ENCODE measurements at regions not wholly inside any gene's neighbourhood (a gene's known extent, or its start where the extent isn't known, plus 50 kb on each side); places are given as distances from the start of the nearest gene placed in this dataset.

DNA sequence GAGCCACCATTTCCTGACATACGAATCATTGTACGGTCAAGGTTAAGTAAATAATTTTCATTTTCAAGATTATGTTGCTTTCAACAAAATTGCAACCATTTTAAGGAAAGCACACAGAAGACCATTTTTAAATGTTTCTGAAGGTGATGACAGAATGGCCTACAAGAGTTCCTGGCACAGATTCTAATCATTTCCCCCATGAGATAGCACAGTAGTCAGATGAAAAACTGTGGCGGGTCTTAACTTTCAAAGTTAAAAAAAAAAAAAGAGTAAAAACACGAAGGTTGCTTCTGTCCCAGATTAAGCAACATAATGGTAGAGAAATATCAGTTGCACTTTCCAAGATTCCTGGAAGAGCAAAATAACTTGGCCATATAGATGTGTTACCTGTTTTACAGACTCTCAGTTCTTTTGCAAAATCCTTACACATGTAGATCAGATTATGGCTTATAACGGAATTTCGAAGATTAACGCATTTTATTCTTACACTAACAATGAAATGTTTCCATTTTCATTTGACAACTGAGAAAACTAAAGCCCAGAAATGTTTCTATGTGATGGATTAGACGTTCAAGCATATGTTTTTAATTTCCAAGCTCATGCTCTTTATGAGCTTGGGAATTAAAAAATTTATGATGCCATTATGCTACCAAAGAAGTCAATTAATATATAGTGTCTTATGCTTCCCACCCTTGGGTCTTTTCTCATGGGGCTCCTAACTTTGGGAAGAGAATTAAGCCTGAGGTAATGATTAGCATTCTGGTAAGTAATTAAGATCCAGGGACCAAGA is 335.1 kb upstream of the CLNK start:
- Histone ChIP-seq H3K4me1 (ENCODE audit: control insufficient read depth in 1 of 2, insufficient read depth in 2 of 2, low read length in 2 of 2) (no peaks in the 10 kb centered on the region), H3K27me3 (ENCODE audit: insufficient read depth, low read length) (no peaks in the 10 kb centered on the region), H3K36me3 (ENCODE audit: control insufficient read depth in 1 of 2, insufficient read depth in 2 of 2, low read length in 2 of 2) (no peaks in the 10 kb centered on the region), H3K9me2 (ENCODE audit: insufficient read depth) (no peaks in the 10 kb centered on the region), H3K9me3 (ENCODE audit: control insufficient read depth in 1 of 2, insufficient read depth in 1 of 2, low read depth in 1 of 2, low read length in 2 of 2) (no peaks in the 10 kb centered on the region), H3K9ac (ENCODE audit: low read length) (no peak overlapping the region), H4K20me1 (ENCODE audit: insufficient read depth) (no peaks in the 10 kb centered on the region), H3K4me2 (ENCODE audit: low read length) (no peak overlapping the region), H3K79me2 (ENCODE audit: insufficient read depth, low read length) (no peaks in the 10 kb centered on the region), H3K27ac (ENCODE audit: low read depth, low read length) (no peak overlapping the region), H2AFZ (ENCODE audit: low read depth, low read length, poor library complexity, severe bottlenecking) (no peak overlapping the region), H3K4me3 (replicated peaks in 1 of 2; ENCODE audit: low read depth in 1 of 2, low read length in 2 of 2) (no peak overlapping the region)
- ATAC-seq (no peak), DNase-seq (ENCODE audit: low read depth, low spot score) (no peak)
- TF ChIP-seq EZH2 (IDR thresholded peaks at IDR 0.05) (no peak), ZFX (IDR thresholded peaks at IDR 0.05) (no peak), FOSL1 (IDR thresholded peaks at IDR 0.05; ENCODE audit: low read depth) (no peak), CEBPB (IDR thresholded peaks at IDR 0.05; ENCODE audit: low read depth) (no peak), RAD21 (IDR thresholded peaks at IDR 0.05; ENCODE audit: low read depth) (no peak), EZH2phosphoT487 (IDR thresholded peaks at IDR 0.05; ENCODE audit: borderline replicate concordance) (no peak), JUND (IDR thresholded peaks at IDR 0.05) (no peak), SIN3A (IDR thresholded peaks at IDR 0.05; ENCODE audit: low read depth) (no peak), SRF (IDR thresholded peaks at IDR 0.05; ENCODE audit: low read depth) (no peak), POLR2AphosphoS5 (IDR thresholded peaks at IDR 0.05; ENCODE audit: low read depth, low read length) (no peak), ELF1 (IDR thresholded peaks at IDR 0.05; ENCODE audit: borderline replicate concordance, low read depth) (no peak), EGR1 (IDR thresholded peaks at IDR 0.05; ENCODE audit: low read depth) (no peak)
- TF ChIP-seq, protein P1, sequence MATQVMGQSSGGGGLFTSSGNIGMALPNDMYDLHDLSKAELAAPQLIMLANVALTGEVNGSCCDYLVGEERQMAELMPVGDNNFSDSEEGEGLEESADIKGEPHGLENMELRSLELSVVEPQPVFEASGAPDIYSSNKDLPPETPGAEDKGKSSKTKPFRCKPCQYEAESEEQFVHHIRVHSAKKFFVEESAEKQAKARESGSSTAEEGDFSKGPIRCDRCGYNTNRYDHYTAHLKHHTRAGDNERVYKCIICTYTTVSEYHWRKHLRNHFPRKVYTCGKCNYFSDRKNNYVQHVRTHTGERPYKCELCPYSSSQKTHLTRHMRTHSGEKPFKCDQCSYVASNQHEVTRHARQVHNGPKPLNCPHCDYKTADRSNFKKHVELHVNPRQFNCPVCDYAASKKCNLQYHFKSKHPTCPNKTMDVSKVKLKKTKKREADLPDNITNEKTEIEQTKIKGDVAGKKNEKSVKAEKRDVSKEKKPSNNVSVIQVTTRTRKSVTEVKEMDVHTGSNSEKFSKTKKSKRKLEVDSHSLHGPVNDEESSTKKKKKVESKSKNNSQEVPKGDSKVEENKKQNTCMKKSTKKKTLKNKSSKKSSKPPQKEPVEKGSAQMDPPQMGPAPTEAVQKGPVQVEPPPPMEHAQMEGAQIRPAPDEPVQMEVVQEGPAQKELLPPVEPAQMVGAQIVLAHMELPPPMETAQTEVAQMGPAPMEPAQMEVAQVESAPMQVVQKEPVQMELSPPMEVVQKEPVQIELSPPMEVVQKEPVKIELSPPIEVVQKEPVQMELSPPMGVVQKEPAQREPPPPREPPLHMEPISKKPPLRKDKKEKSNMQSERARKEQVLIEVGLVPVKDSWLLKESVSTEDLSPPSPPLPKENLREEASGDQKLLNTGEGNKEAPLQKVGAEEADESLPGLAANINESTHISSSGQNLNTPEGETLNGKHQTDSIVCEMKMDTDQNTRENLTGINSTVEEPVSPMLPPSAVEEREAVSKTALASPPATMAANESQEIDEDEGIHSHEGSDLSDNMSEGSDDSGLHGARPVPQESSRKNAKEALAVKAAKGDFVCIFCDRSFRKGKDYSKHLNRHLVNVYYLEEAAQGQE (IDR thresholded peaks at IDR 0.05; ENCODE audit: low read depth) = no peak
- TF ChIP-seq, protein P2, sequence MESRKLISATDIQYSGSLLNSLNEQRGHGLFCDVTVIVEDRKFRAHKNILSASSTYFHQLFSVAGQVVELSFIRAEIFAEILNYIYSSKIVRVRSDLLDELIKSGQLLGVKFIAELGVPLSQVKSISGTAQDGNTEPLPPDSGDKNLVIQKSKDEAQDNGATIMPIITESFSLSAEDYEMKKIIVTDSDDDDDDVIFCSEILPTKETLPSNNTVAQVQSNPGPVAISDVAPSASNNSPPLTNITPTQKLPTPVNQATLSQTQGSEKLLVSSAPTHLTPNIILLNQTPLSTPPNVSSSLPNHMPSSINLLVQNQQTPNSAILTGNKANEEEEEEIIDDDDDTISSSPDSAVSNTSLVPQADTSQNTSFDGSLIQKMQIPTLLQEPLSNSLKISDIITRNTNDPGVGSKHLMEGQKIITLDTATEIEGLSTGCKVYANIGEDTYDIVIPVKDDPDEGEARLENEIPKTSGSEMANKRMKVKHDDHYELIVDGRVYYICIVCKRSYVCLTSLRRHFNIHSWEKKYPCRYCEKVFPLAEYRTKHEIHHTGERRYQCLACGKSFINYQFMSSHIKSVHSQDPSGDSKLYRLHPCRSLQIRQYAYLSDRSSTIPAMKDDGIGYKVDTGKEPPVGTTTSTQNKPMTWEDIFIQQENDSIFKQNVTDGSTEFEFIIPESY (IDR thresholded peaks at IDR 0.05; ENCODE audit: extremely low read depth, insufficient replicate concordance, low read length) = no peak
- TF ChIP-seq, protein P3, sequence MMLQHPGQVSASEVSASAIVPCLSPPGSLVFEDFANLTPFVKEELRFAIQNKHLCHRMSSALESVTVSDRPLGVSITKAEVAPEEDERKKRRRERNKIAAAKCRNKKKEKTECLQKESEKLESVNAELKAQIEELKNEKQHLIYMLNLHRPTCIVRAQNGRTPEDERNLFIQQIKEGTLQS (IDR thresholded peaks at IDR 0.05) = no peak
- BruUV-seq (replicated peaks) = no TSS peak
- CTCF ChIA-PET = no interaction called here
- POLR2A ChIA-PET = no interaction called here
- RAD21 ChIA-PET (ENCODE audit: low non-redundant PET in 1 of 2, low total read pairs in 2 of 2, uncharacterized antibody in 2 of 2, unreplicated experiment in 2 of 2) = no interaction called here
- intact Hi-C loops (cut with micrococcal nuclease) = no loop called here
